GM19455 (cell line): ENCODE measurements at regions not wholly inside any gene's neighbourhood (a gene's known extent, or its start where the extent isn't known, plus 50 kb on each side); places are given as distances from the start of the nearest gene placed in this dataset.
"Not testable (repeated sequence)": the region's sequence is repeated elsewhere in the genome, so short reads cannot be mapped to it uniquely, and the experiment has no call there.

ENCODE experiments used
- ATAC-seq: cut with Tn5 transposase; IDR thresholded peaks from one replicate; pipeline ENCODE4 v1.9.1; 2021; ENCODE audit not compliant: unreplicated experiment

GRCh38 chr12:17564630-17565029 is 525.4 kb downstream of the RERGL start:
- not testable (repeated sequence) for ATAC-seq

GRCh38 chr12:17550011-17550410 is 540.0 kb downstream of the RERGL start:
- ATAC-seq: no peak

- ATAC-seq: no peak
These were observed 549.1 kb downstream of the RERGL start for GRCh38 chr12:17540921-17541320.

GRCh38 chr12:17528394-17528793 is 561.6 kb downstream of the RERGL start:
- no peak for ATAC-seq

GRCh38 chr12:17527021-17527420 is 563.0 kb downstream of the RERGL start:
- ATAC-seq: no peak

GRCh38 chr12:17511369-17511768 is 578.6 kb downstream of the RERGL start:
- ATAC-seq: no peak

GRCh38 chr12:17507336-17507735 is 582.7 kb downstream of the RERGL start:
- no peak for ATAC-seq

- ATAC-seq: no peak
These were observed 586.3 kb downstream of the RERGL start for GRCh38 chr12:17503742-17504141.

- no peak for ATAC-seq
These were observed 600.5 kb downstream of the RERGL start for GRCh38 chr12:17489452-17489851.

- ATAC-seq: no peak
These were observed 610.9 kb downstream of the RERGL start for GRCh38 chr12:17478908-17479673.

GRCh38 chr12:17470460-17470859 is 619.5 kb downstream of the RERGL start:
- ATAC-seq: no peak

- no peak for ATAC-seq
These were observed 630.8 kb downstream of the RERGL start for GRCh38 chr12:17459214-17459613.

- ATAC-seq: no peak
These were observed 633.5 kb downstream of the RERGL start for GRCh38 chr12:17456486-17456885.

- ATAC-seq: no peak
These were observed 651.9 kb downstream of the RERGL start for GRCh38 chr12:17438141-17438540.

- no peak for ATAC-seq
These were observed 673.2 kb downstream of the RERGL start for GRCh38 chr12:17416748-17417147.

GRCh38 chr12:17414596-17414995 is 675.4 kb downstream of the RERGL start:
- no peak for ATAC-seq

- ATAC-seq: no peak
These were observed 678.3 kb downstream of the RERGL start for GRCh38 chr12:17411662-17412061.

- no peak for ATAC-seq
These were observed 701.3 kb downstream of the RERGL start for GRCh38 chr12:17388679-17389078.

- ATAC-seq: no peak
These were observed 706.7 kb downstream of the RERGL start for GRCh38 chr12:17383321-17383720.

- ATAC-seq: no peak
These were observed 708.8 kb downstream of the RERGL start for GRCh38 chr12:17381211-17381610.

GRCh38 chr12:17372508-17372907 is 717.5 kb downstream of the RERGL start:
- ATAC-seq: no peak

GRCh38 chr12:17371491-17372215 is 718.3 kb downstream of the RERGL start:
- no peak for ATAC-seq
